CD4-positive, alpha-beta T cell (primary cell): ENCODE measurements at regions not wholly inside any gene's neighbourhood (a gene's known extent, or its start where the extent isn't known, plus 50 kb on each side); places are given as distances from the start of the nearest gene placed in this dataset.

Experiments
- ATAC-seq: fragments of 200-7000 bp; cut with Tn5 transposase; one replicate; pipeline ENCODE4 v1.10.0; 2022; ENCODE audit warnings: mild to moderate bottlenecking; ENCODE audit not compliant: poor library complexity
- CTCF ChIA-PET: fragments of 350-600 bp; sonication (Branson Sonifier 250); formaldehyde crosslinking; loops from one replicate; lab custom pipeline; 2021; ENCODE audit warnings: antibody characterized with exemption, inconsistent platforms; lab: Charles Lee
- POLR2A ChIA-PET: fragments of 350-600 bp; sonication (Branson Sonifier 250); formaldehyde crosslinking; loops from one replicate; lab custom pipeline; 2021; ENCODE audit warnings: antibody characterized with exemption, inconsistent platforms; lab: Charles Lee
- DNase-seq, 14 experiments: peaks; one replicate each; pipeline ENCODE4 v3.0.0-alpha.2; 2013 to 2020; ENCODE audit warnings: mixed read lengths in 2 of 14
- H3K27ac ChIP-seq, 2 donors: one replicate each; pipeline versions ENCODE4 v1.5.1 to v1.7.0; 2013; ENCODE audit warnings: low read length in 2 of 2, low read depth in 1 of 2, mild to moderate bottlenecking in 1 of 2
- H3K27me3 ChIP-seq, 2 experiments: 1 replicate in 1 of 2; 2 replicates in 1 of 2; pipeline versions ENCODE4 v1.6.1 to v1.7.0; 2013; ENCODE audit warnings: low read length in 2 of 2, control low read depth in 1 of 2, mild to moderate bottlenecking in 1 of 2, moderate library complexity in 1 of 2; ENCODE audit not compliant: insufficient read depth in 2 of 2, control insufficient read depth in 1 of 2
- H3K36me3 ChIP-seq: one replicate; pipeline ENCODE4 v1.6.1; 2013; ENCODE audit warnings: low read length, control low read depth; ENCODE audit not compliant: insufficient read depth
- H3K4me1 ChIP-seq: one replicate; pipeline ENCODE4 v1.6.1; 2013; ENCODE audit warnings: low read length, control low read depth; ENCODE audit not compliant: insufficient read depth
- H3K4me3 ChIP-seq: one replicate; pipeline ENCODE4 v1.5.1; 2013; ENCODE audit warnings: mild to moderate bottlenecking, low read length, moderate library complexity
- H3K9me3 ChIP-seq, 2 experiments: 1 replicate in 1 of 2; 2 replicates in 1 of 2; pipeline versions ENCODE4 v1.6.1 to v1.7.0; 2013; ENCODE audit warnings: low read length in 2 of 2, mild to moderate bottlenecking in 2 of 2, control low read depth in 1 of 2, moderate library complexity in 1 of 2; ENCODE audit not compliant: control insufficient read depth in 1 of 2, insufficient read depth in 1 of 2
- H3K27ac Mint-ChIP-seq: one replicate; pipeline ENCODE4 v1.8.0; 2020; ENCODE audit warnings: mixed read lengths
- H3K27me3 Mint-ChIP-seq: one replicate; pipeline ENCODE4 v1.8.0; 2021; ENCODE audit warnings: mixed read lengths
- H3K36me3 Mint-ChIP-seq: one replicate; pipeline ENCODE4 v1.8.0; 2021; ENCODE audit warnings: low read depth, mixed read lengths
- H3K4me1 Mint-ChIP-seq: one replicate; pipeline ENCODE4 v1.8.0; 2021; ENCODE audit warnings: low read depth, mixed read lengths
- H3K4me3 Mint-ChIP-seq: one replicate; pipeline ENCODE4 v1.8.0; 2020; ENCODE audit warnings: mild to moderate bottlenecking, mixed read lengths
- H3K9me3 Mint-ChIP-seq: one replicate; pipeline ENCODE4 v1.8.0; 2020; ENCODE audit warnings: mixed read lengths
- CTCF ChIP-seq: fragments of 200-600 bp; IDR thresholded peaks from one replicate; pipeline ENCODE4 v1.8.0; 2022; ENCODE audit warnings: antibody characterized with exemption, mild to moderate bottlenecking
- intact Hi-C, 2 experiments: fragments of 100-400 bp; cut with DNase I in 1 of 2; cut with micrococcal nuclease in 1 of 2; formaldehyde crosslinking; loops; one replicate each; pipeline versions ENCODE4 v1.15.1 to v1.9.0; 2023 to 2025; cut with DNase I, micrococcal nuclease

DNA sequence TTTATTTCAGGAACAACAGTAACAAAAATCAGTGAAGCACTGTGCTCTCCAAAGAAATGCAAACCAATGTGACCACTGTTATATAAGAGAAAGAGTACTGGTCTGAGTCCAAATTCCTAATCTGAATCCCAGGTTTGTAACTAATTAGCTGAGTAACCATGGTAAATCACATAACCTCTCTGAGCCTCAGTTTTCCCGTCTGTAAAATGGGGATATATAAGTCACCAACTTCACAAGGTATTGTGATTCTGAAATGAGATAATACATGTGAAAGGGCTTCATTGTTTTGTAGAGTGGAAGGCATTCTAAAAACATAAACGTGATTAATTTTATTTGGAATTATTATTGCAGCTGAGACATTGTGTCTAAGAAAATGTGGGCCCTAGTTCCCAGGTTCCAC, 91.3 kb upstream of the YPEL5 start:
- ATAC-seq, result no peak
- H3K4me3 Mint-ChIP-seq, result no peak overlapping the region

DNA sequence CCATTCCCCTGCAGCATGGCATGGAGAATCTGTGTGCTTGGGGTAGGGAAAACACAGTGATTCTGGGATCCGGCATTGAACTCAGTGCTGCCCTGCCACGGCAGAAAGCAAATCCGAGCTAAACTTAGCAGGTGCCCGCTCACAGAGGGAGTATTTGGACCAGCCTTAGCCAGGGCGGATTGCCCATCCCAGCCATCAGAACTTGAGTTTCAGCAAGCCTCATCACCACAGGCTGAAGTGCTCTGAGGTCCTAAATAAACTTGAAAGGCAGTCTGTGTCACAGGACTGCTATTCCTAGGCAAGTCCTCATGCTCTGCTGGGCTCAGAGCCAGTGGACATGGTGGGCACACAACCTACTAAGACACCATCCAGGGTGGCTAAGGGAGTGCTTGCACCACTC, 86.2 kb upstream of the YPEL5 start:
- Mint-ChIP-seq H3K4me3 (no peak overlapping the region), H3K36me3 (no peaks in the 10 kb centered on the region), H3K4me1 (no peaks in the 10 kb centered on the region), H3K27me3 (peaks cover 62% of the 10 kb centered on the region), H3K27ac (no peak overlapping the region), H3K9me3 (peaks cover 19% of the 10 kb centered on the region)
- CTCF ChIA-PET, result interaction anchor here (0.9 kb wide), 1 partner anchor 18 kb away, joined by 3 read pairs; no protein-coding TSS in a partner anchor
- no peaks in the 10 kb centered on the region for H3K4me1 ChIP-seq
- ATAC-seq (no peak), DNase-seq (no peak)
- H3K9me3 ChIP-seq, result peaks cover 8 to 12% of the 10 kb centered on the region in 2 experiments
- intact Hi-C loops, result no loop called here
- POLR2A ChIA-PET, result no interaction called here
- TF ChIP-seq CTCF, result no peak
- H3K4me3 ChIP-seq, result no peak overlapping the region
- no peak overlapping the region for H3K27ac ChIP-seq
- H3K27me3 ChIP-seq, result peaks cover 11 to 15% of the 10 kb centered on the region in 2 experiments
- H3K36me3 ChIP-seq, result no peaks in the 10 kb centered on the region

More for the DNA sequence above, 91.3 kb upstream of the YPEL5 start:
- H3K4me3 ChIP-seq, result no peak overlapping the region
- ChIA-PET CTCF (interaction anchor here (1.0 kb wide), 1 partner anchor 46 kb away, joined by 3 read pairs; no protein-coding TSS in a partner anchor), POLR2A (no interaction called here)
- Mint-ChIP-seq H3K27me3 (peaks cover 55% of the 10 kb centered on the region), H3K36me3 (no peaks in the 10 kb centered on the region), H3K27ac (no peak overlapping the region), H3K9me3 (no peaks in the 10 kb centered on the region), H3K4me1 (no peaks in the 10 kb centered on the region)
- no peak for TF ChIP-seq CTCF
- no peak for DNase-seq
- no peak overlapping the region for H3K27ac ChIP-seq
- peaks cover 1 to 8% of the 10 kb centered on the region in 2 experiments for H3K27me3 ChIP-seq
- no peaks in the 10 kb centered on the region for H3K9me3 ChIP-seq
- no peaks in the 10 kb centered on the region for H3K4me1 ChIP-seq
- intact Hi-C loops, result no loop called here
- no peaks in the 10 kb centered on the region for H3K36me3 ChIP-seq

DNA sequence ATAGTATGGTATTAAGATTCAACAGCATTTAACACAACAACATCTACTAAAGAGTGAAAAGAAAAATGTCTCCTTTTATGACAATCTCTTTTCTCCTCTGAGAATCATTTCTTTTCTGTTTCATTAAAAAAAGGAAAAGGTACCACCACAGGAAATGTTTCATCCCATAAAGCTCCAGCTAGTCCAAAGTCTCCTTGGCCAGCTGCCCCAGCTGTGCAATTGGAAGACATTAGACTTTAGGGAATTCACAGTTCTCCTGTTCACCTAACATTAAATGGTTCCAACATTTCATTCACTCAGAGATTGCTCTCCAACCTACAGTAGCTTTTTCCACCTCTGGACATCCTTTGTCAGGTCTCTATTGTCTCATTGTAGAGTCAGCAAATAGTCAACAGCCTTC, 78.7 kb upstream of the YPEL5 start:
- no peaks in the 10 kb centered on the region for H3K4me1 Mint-ChIP-seq
- H3K27me3 Mint-ChIP-seq, result peaks cover 39% of the 10 kb centered on the region
- H3K27ac ChIP-seq, result no peak overlapping the region
- H3K9me3 ChIP-seq, result peaks cover 0 to 15% of the 10 kb centered on the region in 2 experiments
- ChIA-PET POLR2A (no interaction called here), CTCF (no interaction called here)
- H3K4me1 ChIP-seq, result peaks cover 3% of the 10 kb centered on the region
- H3K9me3 Mint-ChIP-seq, result peaks cover 14% of the 10 kb centered on the region
- ATAC-seq (no peak), DNase-seq (no peak)
- no peak for TF ChIP-seq CTCF
- intact Hi-C loops, result no loop called here
- H3K27me3 ChIP-seq, result peaks cover 7 to 9% of the 10 kb centered on the region in 2 experiments
- H3K4me3 ChIP-seq, result no peak overlapping the region
- H3K4me3 Mint-ChIP-seq, result no peak overlapping the region
- H3K36me3 Mint-ChIP-seq, result no peaks in the 10 kb centered on the region
- no peaks in the 10 kb centered on the region for H3K36me3 ChIP-seq
- H3K27ac Mint-ChIP-seq, result no peak overlapping the region
